ENCODE measurements at regions not wholly inside any gene's neighbourhood (a gene's known extent, or its start where the extent isn't known, plus 50 kb on each side); places are given as distances from the start of the nearest gene placed in this dataset.

GRCh38 chr21:33984021-33984481, 68.4 kb upstream of the ATP5PO start:
- ChIA-PET POLR2A (no interaction called here), CTCF (no interaction called here)
- no peak for DNase-seq (ENCODE audit: extremely low spot score)
- no peak for TF ChIP-seq SUZ12 (IDR thresholded peaks at IDR 0.05)
- no peak for TF ChIP-seq NFRKB (IDR thresholded peaks at IDR 0.05)
- TF ChIP-seq ZNF384 (IDR thresholded peaks at IDR 0.05) = no peak
- TF ChIP-seq L3MBTL2 (conservative IDR thresholded peaks at IDR 0.05) = no peak
- no peak for TF ChIP-seq ARNT (IDR thresholded peaks at IDR 0.05)
- no peak for TF ChIP-seq ELF4 (IDR thresholded peaks at IDR 0.05)
- TF ChIP-seq FOXM1 (IDR thresholded peaks at IDR 0.05; ENCODE audit: borderline replicate concordance) = no peak

GRCh38 chr21:33981391-33982101, 65.9 kb upstream of the ATP5PO start:
- CTCF ChIA-PET = no interaction called here
- DNase-seq (ENCODE audit: extremely low spot score) = no peak
- TF ChIP-seq TARDBP (IDR thresholded peaks at IDR 0.05) = no peak
- TF ChIP-seq ARNT (IDR thresholded peaks at IDR 0.05) = no peak
- TF ChIP-seq ELF4 (IDR thresholded peaks at IDR 0.05) = no peak
- TF ChIP-seq L3MBTL2 (conservative IDR thresholded peaks at IDR 0.05) = no peak
- no peak for TF ChIP-seq SUZ12 (IDR thresholded peaks at IDR 0.05)
- no peak for TF ChIP-seq FOXK2 (IDR thresholded peaks at IDR 0.05)
- no peak for TF ChIP-seq PKNOX1 (IDR thresholded peaks at IDR 0.05)
- no peak for TF ChIP-seq CTBP1 (IDR thresholded peaks at IDR 0.05; ENCODE audit: borderline replicate concordance)
- TF ChIP-seq SP1 (IDR thresholded peaks at IDR 0.05) = no peak
- no peak for TF ChIP-seq LEF1 (IDR thresholded peaks at IDR 0.05; ENCODE audit: borderline replicate concordance)
- TF ChIP-seq ZNF384 (IDR thresholded peaks at IDR 0.05) = no peak
- TF ChIP-seq FOXA1 (IDR thresholded peaks at IDR 0.05) = no peak
- no peak for TF ChIP-seq BHLHE40 (IDR thresholded peaks at IDR 0.05; ENCODE audit: borderline replicate concordance)
- TF ChIP-seq FOXM1 (IDR thresholded peaks at IDR 0.05; ENCODE audit: borderline replicate concordance) = no peak
- no peak for TF ChIP-seq NFRKB (IDR thresholded peaks at IDR 0.05)
- no peak for TF ChIP-seq HDGF (IDR thresholded peaks at IDR 0.05; ENCODE audit: borderline replicate concordance)
- POLR2A ChIA-PET = no interaction called here

- ChIA-PET CTCF (interaction anchor here (0.6 kb wide), 1 partner anchor 765 kb away, joined by 4 read pairs; no protein-coding TSS in a partner anchor), POLR2A (no interaction called here)
- no peak for DNase-seq (ENCODE audit: extremely low spot score)
- no peak for TF ChIP-seq BHLHE40 (IDR thresholded peaks at IDR 0.05; ENCODE audit: borderline replicate concordance)
- no peak for TF ChIP-seq TARDBP (IDR thresholded peaks at IDR 0.05)
- no peak for TF ChIP-seq FOXK2 (IDR thresholded peaks at IDR 0.05)
- TF ChIP-seq FOXM1 (IDR thresholded peaks at IDR 0.05; ENCODE audit: borderline replicate concordance) = no peak
- no peak for TF ChIP-seq SP1 (IDR thresholded peaks at IDR 0.05)
- TF ChIP-seq NFRKB (IDR thresholded peaks at IDR 0.05) = no peak
- TF ChIP-seq ZNF384 (IDR thresholded peaks at IDR 0.05) = no peak
- no peak for TF ChIP-seq CTBP1 (IDR thresholded peaks at IDR 0.05; ENCODE audit: borderline replicate concordance)
- no peak for TF ChIP-seq FOXA1 (IDR thresholded peaks at IDR 0.05)
- TF ChIP-seq ARNT (IDR thresholded peaks at IDR 0.05) = no peak
Measured at GRCh38 chr21:33980276-33980916, 64.8 kb upstream of the ATP5PO start.

- DNase-seq (ENCODE audit: extremely low spot score) = no peak
- ChIA-PET POLR2A (no interaction called here), CTCF (no interaction called here)
- TF ChIP-seq BHLHE40 (IDR thresholded peaks at IDR 0.05; ENCODE audit: borderline replicate concordance) (no peak), ARNT (IDR thresholded peaks at IDR 0.05) (no peak)
Measured at GRCh38 chr21:33978585-33978984, 63.0 kb upstream of the ATP5PO start.

GRCh38 chr21:33977721-33978369, 62.2 kb upstream of the ATP5PO start:
- DNase-seq (ENCODE audit: extremely low spot score) = no peak
- ChIA-PET POLR2A (no interaction called here), CTCF (no interaction called here)
- no peak for TF ChIP-seq PKNOX1 (IDR thresholded peaks at IDR 0.05)
- TF ChIP-seq ZNF384 (IDR thresholded peaks at IDR 0.05) = no peak
- TF ChIP-seq CTBP1 (IDR thresholded peaks at IDR 0.05; ENCODE audit: borderline replicate concordance) = no peak
- no peak for TF ChIP-seq FOXM1 (IDR thresholded peaks at IDR 0.05; ENCODE audit: borderline replicate concordance)
- TF ChIP-seq SUZ12 (IDR thresholded peaks at IDR 0.05) = no peak
- no peak for TF ChIP-seq TARDBP (IDR thresholded peaks at IDR 0.05)
- no peak for TF ChIP-seq FOXA1 (IDR thresholded peaks at IDR 0.05)
- TF ChIP-seq LEF1 (IDR thresholded peaks at IDR 0.05; ENCODE audit: borderline replicate concordance) = no peak
- no peak for TF ChIP-seq FOXK2 (IDR thresholded peaks at IDR 0.05)
- TF ChIP-seq SP1 (IDR thresholded peaks at IDR 0.05) = no peak
- no peak for TF ChIP-seq ELF4 (IDR thresholded peaks at IDR 0.05)
- TF ChIP-seq HDGF (IDR thresholded peaks at IDR 0.05; ENCODE audit: borderline replicate concordance) = no peak
- TF ChIP-seq ARNT (IDR thresholded peaks at IDR 0.05) = no peak
- no peak for TF ChIP-seq L3MBTL2 (conservative IDR thresholded peaks at IDR 0.05)
- no peak for TF ChIP-seq BHLHE40 (IDR thresholded peaks at IDR 0.05; ENCODE audit: borderline replicate concordance)
- TF ChIP-seq NFRKB (IDR thresholded peaks at IDR 0.05) = no peak

- TF ChIP-seq L3MBTL2 (conservative IDR thresholded peaks at IDR 0.05) (no peak), ELF4 (IDR thresholded peaks at IDR 0.05) (no peak), SUZ12 (IDR thresholded peaks at IDR 0.05) (no peak), SP1 (IDR thresholded peaks at IDR 0.05) (no peak), PKNOX1 (IDR thresholded peaks at IDR 0.05) (no peak), HDGF (IDR thresholded peaks at IDR 0.05; ENCODE audit: borderline replicate concordance) (no peak), LEF1 (IDR thresholded peaks at IDR 0.05; ENCODE audit: borderline replicate concordance) (no peak), FOXM1 (IDR thresholded peaks at IDR 0.05; ENCODE audit: borderline replicate concordance) (no peak), BHLHE40 (IDR thresholded peaks at IDR 0.05; ENCODE audit: borderline replicate concordance) (no peak), ZNF384 (IDR thresholded peaks at IDR 0.05) (no peak), TARDBP (IDR thresholded peaks at IDR 0.05) (no peak), FOXK2 (IDR thresholded peaks at IDR 0.05) (no peak), NFRKB (IDR thresholded peaks at IDR 0.05) (no peak), CTBP1 (IDR thresholded peaks at IDR 0.05; ENCODE audit: borderline replicate concordance) (no peak), FOXA1 (IDR thresholded peaks at IDR 0.05) (no peak)
- ChIA-PET POLR2A (interaction anchor here (1.4 kb wide), 1 partner anchor 96 kb away, joined by 4 read pairs; the partner anchor contains the start of genes MRPS6 and SLC5A3), CTCF (interaction anchor here (0.6 kb wide), 1 partner anchor 554 kb away, joined by 7 read pairs; no protein-coding TSS in a partner anchor)
- DNase-seq (ENCODE audit: extremely low spot score) = no peak
Measured at GRCh38 chr21:33977017-33977720, 61.6 kb upstream of the ATP5PO start.
